Upper lobe of left lung (tissue), 4 donors: ENCODE measurements at regions not wholly inside any gene's neighbourhood (a gene's known extent, or its start where the extent isn't known, plus 50 kb on each side); places are given as distances from the start of the nearest gene placed in this dataset.

ENCODE experiments used
- POLR2A ChIP-seq, 4 donors: fragments of 450-650 bp; IDR thresholded peaks; one replicate each; pipeline ENCODE4 v1.5.1; 2016 to 2017; ENCODE audit warnings: antibody characterized with exemption in 4 of 4, mild to moderate bottlenecking in 2 of 4
- TF ChIP-seq, protein P1 (sequence below), 6 experiments: fragments of 450-650 bp in 4 of 6; fragments of 200-600 bp in 2 of 6; sonication (generic) in 2 of 6; IDR thresholded peaks; one replicate each; pipeline ENCODE4 v1.5.1; 2016 to 2019; ENCODE audit warnings: antibody characterized with exemption in 6 of 6

DNA sequence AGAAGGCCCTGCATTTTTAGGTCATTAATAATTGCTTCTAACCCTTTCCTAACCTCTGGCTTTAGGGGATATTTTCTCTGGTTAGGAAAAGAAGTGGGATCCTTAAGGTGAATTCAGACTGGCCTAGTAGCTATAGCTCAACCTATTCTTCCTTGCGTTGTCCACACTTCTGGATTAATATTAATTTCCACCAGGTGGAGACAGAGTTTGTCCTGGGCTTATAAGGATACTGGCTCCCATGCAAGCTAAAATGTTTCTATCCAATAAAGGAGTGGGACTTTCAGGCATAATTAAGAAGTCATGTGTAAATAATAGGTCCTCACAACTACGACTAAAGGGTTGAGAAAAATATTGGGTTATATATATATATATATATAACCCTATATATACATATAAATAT, 860.0 kb upstream of the POU3F4 start:
- TF ChIP-seq, protein P1, sequence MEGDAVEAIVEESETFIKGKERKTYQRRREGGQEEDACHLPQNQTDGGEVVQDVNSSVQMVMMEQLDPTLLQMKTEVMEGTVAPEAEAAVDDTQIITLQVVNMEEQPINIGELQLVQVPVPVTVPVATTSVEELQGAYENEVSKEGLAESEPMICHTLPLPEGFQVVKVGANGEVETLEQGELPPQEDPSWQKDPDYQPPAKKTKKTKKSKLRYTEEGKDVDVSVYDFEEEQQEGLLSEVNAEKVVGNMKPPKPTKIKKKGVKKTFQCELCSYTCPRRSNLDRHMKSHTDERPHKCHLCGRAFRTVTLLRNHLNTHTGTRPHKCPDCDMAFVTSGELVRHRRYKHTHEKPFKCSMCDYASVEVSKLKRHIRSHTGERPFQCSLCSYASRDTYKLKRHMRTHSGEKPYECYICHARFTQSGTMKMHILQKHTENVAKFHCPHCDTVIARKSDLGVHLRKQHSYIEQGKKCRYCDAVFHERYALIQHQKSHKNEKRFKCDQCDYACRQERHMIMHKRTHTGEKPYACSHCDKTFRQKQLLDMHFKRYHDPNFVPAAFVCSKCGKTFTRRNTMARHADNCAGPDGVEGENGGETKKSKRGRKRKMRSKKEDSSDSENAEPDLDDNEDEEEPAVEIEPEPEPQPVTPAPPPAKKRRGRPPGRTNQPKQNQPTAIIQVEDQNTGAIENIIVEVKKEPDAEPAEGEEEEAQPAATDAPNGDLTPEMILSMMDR (IDR thresholded peaks at IDR 0.05), result no peak
- no peak for TF ChIP-seq POLR2A (IDR thresholded peaks at IDR 0.05)
